ENCODE measurements at regions not wholly inside any gene's neighbourhood (a gene's known extent, or its start where the extent isn't known, plus 50 kb on each side); places are given as distances from the start of the nearest gene placed in this dataset.

DNA sequence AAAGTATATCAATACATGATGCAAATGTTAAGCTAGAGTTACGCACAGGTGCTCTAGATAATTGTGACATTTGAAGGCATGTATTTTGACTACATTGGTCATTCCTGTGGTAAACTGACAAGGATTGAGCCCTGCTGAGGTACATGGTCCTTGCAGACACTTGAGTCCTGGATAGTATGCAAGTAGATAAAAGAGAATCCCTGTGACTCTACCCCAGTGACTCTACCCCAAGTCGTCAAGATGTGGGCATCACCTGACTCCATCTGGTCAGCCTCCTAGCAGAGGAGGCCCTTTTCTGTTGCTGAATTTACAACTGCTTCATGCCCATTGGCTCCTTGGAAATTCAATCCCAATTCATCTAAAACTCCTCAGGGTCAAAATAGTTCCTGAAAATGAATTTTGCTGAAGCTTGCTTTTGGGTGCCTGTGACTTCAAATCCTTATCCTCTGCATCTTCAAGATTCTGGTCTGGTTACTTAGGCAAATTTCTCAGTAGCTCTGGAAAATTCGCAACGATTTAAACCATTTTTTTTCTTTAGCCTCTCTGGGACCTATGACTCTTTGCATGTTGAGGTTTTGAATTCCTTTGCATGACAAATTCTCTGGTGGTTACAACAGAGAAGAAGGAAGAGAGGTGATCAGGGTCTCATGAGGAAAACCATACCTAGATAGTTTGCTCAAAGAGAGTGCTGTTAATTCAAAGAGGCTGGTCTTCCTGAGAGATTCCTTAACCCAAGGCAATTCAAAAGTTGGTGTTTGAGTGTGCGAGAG, 422.1 kb downstream of the FGF9 start:
- TF ChIP-seq, protein P1, sequence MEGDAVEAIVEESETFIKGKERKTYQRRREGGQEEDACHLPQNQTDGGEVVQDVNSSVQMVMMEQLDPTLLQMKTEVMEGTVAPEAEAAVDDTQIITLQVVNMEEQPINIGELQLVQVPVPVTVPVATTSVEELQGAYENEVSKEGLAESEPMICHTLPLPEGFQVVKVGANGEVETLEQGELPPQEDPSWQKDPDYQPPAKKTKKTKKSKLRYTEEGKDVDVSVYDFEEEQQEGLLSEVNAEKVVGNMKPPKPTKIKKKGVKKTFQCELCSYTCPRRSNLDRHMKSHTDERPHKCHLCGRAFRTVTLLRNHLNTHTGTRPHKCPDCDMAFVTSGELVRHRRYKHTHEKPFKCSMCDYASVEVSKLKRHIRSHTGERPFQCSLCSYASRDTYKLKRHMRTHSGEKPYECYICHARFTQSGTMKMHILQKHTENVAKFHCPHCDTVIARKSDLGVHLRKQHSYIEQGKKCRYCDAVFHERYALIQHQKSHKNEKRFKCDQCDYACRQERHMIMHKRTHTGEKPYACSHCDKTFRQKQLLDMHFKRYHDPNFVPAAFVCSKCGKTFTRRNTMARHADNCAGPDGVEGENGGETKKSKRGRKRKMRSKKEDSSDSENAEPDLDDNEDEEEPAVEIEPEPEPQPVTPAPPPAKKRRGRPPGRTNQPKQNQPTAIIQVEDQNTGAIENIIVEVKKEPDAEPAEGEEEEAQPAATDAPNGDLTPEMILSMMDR (IDR thresholded peaks at IDR 0.05), result no peak
- TF ChIP-seq SIN3A (IDR thresholded peaks at IDR 0.05; ENCODE audit: borderline replicate concordance, insufficient read depth, low read depth, low read length) (no peak), POLR2AphosphoS5 (IDR thresholded peaks at IDR 0.05; ENCODE audit: low read depth, low read length) (no peak), REST (IDR thresholded peaks at IDR 0.05; ENCODE audit: insufficient read depth in 1 of 2, low read depth in 2 of 2, low read length in 1 of 2) (no peak), TCF7L2 (IDR thresholded peaks at IDR 0.05; ENCODE audit: low read depth, low read length) (no peak)
- H3K27me3 ChIP-seq (ENCODE audit: control insufficient read depth, insufficient read depth, low read length), result no peaks in the 10 kb centered on the region
- ChIA-PET CTCF (no interaction called here), POLR2A (no interaction called here)
- DNase-seq (ENCODE audit: low read depth, low spot score) (no peak), ATAC-seq (no peak)
- in situ Hi-C loops (cut with HindIII; ENCODE audit: low pct_unique_long_range_greater_than_20kb, low sequenced_read_pairs), result no loop called here
- H3K4me3 ChIP-seq (ENCODE audit: low read depth in 2 of 2, low read length in 2 of 2), result no peak overlapping the region
- H3K36me3 ChIP-seq (ENCODE audit: control insufficient read depth, insufficient read depth, low read length), result no peaks in the 10 kb centered on the region
- no peak overlapping the region for H3K27ac ChIP-seq (ENCODE audit: low read length)
- intact Hi-C loops (cut with micrococcal nuclease; ENCODE audit: unreplicated experiment), result no loop called here
- H3K9me3 ChIP-seq (ENCODE audit: control insufficient read depth, insufficient read depth, low read depth, low read length), result no peaks in the 10 kb centered on the region
- BruUV-seq (replicated peaks), result no TSS peak
- no peaks in the 10 kb centered on the region for H3K4me1 ChIP-seq (ENCODE audit: control insufficient read depth, insufficient read depth, low read length)

- Histone ChIP-seq H3K4me1 (ENCODE audit: control insufficient read depth, insufficient read depth, low read length) (no peaks in the 10 kb centered on the region), H3K9me3 (ENCODE audit: control insufficient read depth, insufficient read depth, low read depth, low read length) (no peaks in the 10 kb centered on the region), H3K27me3 (ENCODE audit: control insufficient read depth, insufficient read depth, low read length) (no peaks in the 10 kb centered on the region), H3K4me3 (ENCODE audit: low read depth in 2 of 2, low read length in 2 of 2) (no peak overlapping the region), H3K36me3 (ENCODE audit: control insufficient read depth, insufficient read depth, low read length) (no peaks in the 10 kb centered on the region), H3K27ac (ENCODE audit: low read length) (no peak overlapping the region)
- BruUV-seq (replicated peaks), result no TSS peak
- TF ChIP-seq, protein P1 (IDR thresholded peaks at IDR 0.05), result no peak
- TF ChIP-seq SIN3A (IDR thresholded peaks at IDR 0.05; ENCODE audit: borderline replicate concordance, insufficient read depth, low read depth, low read length) (no peak), REST (IDR thresholded peaks at IDR 0.05; ENCODE audit: insufficient read depth in 1 of 2, low read depth in 2 of 2, low read length in 1 of 2) (no peak), POLR2AphosphoS5 (IDR thresholded peaks at IDR 0.05; ENCODE audit: low read depth, low read length) (no peak), TCF7L2 (IDR thresholded peaks at IDR 0.05; ENCODE audit: low read depth, low read length) (no peak)
- intact Hi-C loops (cut with micrococcal nuclease; ENCODE audit: unreplicated experiment), result no loop called here
- CTCF ChIA-PET, result no interaction called here
- POLR2A ChIA-PET, result no interaction called here
- in situ Hi-C loops (cut with HindIII; ENCODE audit: low pct_unique_long_range_greater_than_20kb, low sequenced_read_pairs), result no loop called here
- DNase-seq (ENCODE audit: low read depth, low spot score) (no peak), ATAC-seq (no peak)
These were observed 424.9 kb downstream of the FGF9 start for GRCh38 chr13:22095794-22096193.
